ENCODE measurements at regions not wholly inside any gene's neighbourhood (a gene's known extent, or its start where the extent isn't known, plus 50 kb on each side); places are given as distances from the start of the nearest gene placed in this dataset.

DNA sequence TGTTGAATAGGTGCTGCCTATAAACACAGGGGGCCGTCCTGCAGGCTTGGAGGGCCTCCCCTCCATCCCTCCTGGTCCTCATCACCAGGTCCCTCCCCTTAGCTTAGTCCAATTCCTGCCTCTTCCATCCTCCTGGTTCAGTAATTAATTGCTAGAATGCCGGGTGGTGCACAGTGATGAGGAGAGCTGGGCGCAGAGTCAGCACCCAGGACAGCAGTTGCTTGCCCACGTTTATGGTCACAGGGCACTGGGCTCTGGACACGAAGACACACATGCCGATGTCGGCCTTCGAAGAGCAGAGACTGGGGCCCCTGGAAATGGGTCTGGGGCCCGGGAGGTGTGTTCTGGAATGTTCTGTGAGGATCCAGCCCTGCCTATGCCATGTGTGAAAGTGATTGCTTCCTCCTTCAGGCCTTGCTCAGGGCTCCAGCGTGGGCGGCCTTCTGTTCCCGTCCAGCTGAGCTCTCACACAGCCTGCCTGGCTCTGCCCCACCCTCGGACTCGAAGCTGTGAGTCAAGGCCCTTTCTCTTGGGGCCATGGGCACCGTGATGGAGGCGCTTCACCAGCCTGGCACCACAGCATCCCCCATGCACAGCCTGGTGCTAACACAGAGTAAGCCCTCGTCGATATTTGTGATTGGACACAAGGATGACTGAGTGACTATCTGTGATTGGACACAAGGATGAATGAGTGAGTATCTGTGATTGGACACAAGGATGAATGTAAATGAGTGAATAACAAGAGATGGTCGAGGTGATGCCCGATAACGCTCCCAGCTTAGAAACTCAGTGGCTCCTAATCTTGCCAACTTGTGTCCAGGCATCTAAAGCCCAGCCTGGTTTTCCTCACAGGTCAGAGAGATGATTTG, 884.7 kb downstream of the BRD1 start:
- TF ChIP-seq POLR2A (IDR thresholded peaks at IDR 0.05; ENCODE audit: extremely low read depth, insufficient read length) = no peak
- TF ChIP-seq, protein P1, sequence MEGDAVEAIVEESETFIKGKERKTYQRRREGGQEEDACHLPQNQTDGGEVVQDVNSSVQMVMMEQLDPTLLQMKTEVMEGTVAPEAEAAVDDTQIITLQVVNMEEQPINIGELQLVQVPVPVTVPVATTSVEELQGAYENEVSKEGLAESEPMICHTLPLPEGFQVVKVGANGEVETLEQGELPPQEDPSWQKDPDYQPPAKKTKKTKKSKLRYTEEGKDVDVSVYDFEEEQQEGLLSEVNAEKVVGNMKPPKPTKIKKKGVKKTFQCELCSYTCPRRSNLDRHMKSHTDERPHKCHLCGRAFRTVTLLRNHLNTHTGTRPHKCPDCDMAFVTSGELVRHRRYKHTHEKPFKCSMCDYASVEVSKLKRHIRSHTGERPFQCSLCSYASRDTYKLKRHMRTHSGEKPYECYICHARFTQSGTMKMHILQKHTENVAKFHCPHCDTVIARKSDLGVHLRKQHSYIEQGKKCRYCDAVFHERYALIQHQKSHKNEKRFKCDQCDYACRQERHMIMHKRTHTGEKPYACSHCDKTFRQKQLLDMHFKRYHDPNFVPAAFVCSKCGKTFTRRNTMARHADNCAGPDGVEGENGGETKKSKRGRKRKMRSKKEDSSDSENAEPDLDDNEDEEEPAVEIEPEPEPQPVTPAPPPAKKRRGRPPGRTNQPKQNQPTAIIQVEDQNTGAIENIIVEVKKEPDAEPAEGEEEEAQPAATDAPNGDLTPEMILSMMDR (IDR thresholded peaks at IDR 0.05; ENCODE audit: low read depth, low read length) = no peak
- TF ChIP-seq MAX (IDR thresholded peaks at IDR 0.05; ENCODE audit: low read depth, low read length) = no peak
- no peak for TF ChIP-seq MYC (IDR thresholded peaks at IDR 0.05; ENCODE audit: low read depth, low read length)
- no peak overlapping the region for H3K4me3 ChIP-seq (ENCODE audit: low read depth, low read length)
- no peak for DNase-seq (ENCODE audit: low read depth)

GRCh38 chr22:48941903-48942575, 885.6 kb downstream of the BRD1 start:
- H3K4me3 ChIP-seq (ENCODE audit: low read depth, low read length) = no peak overlapping the region
- no peak for DNase-seq (ENCODE audit: low read depth)
- TF ChIP-seq MYC (IDR thresholded peaks at IDR 0.05; ENCODE audit: low read depth, low read length) = no peak
- TF ChIP-seq MAX (IDR thresholded peaks at IDR 0.05; ENCODE audit: low read depth, low read length) = no peak
- TF ChIP-seq, protein P1 (IDR thresholded peaks at IDR 0.05; ENCODE audit: low read depth, low read length) = no peak
- TF ChIP-seq POLR2A (IDR thresholded peaks at IDR 0.05; ENCODE audit: extremely low read depth, insufficient read length) = no peak

DNA sequence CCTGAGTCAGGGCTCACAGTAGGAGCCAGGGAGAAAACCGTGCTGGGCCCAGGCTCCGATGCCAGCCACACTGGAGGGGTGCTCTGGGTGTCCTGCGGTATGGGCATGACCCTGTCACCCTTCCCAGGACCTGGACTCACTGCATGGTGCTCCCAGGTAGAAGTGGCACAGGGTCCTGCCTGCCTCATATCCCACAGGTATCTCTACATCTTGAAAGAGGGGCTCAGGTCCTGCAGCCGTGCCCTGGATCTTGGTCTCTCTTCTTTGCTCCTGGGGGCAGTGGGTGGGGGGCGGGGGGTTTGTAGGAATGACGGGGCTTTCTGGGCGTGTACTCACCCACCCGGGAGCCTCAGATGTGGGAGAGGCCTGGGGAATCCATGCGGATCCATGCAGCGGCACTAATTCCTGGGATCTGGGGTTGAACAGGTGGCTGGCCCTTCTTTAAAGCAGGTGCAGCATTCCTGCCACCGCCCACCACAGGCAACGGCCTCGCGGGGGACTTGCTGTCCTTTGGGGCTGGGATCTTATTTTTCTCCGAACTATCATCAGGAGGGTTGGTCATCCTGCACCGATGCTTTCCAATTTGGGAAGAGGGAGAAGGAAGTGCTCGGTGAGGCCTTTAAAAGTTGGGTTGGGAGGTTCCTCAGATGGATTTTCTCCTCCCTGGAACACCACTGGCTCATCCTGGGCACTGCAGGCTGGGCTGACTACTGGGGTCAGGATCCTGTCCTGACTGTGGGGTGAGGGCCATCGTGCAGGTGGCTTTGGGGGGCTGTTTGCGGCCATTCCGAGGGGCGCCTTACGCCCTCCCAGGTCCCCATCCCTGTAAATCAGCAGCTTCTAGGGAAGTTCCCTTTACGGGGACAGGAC, 886.4 kb downstream of the BRD1 start:
- DNase-seq (ENCODE audit: low read depth) = no peak
- H3K4me3 ChIP-seq (ENCODE audit: low read depth, low read length) = no peak overlapping the region
- no peak for TF ChIP-seq POLR2A (IDR thresholded peaks at IDR 0.05; ENCODE audit: extremely low read depth, insufficient read length)
- no peak for TF ChIP-seq MYC (IDR thresholded peaks at IDR 0.05; ENCODE audit: low read depth, low read length)
- no peak for TF ChIP-seq MAX (IDR thresholded peaks at IDR 0.05; ENCODE audit: low read depth, low read length)
- TF ChIP-seq, protein P1 (IDR thresholded peaks at IDR 0.05; ENCODE audit: low read depth, low read length) = no peak

DNA sequence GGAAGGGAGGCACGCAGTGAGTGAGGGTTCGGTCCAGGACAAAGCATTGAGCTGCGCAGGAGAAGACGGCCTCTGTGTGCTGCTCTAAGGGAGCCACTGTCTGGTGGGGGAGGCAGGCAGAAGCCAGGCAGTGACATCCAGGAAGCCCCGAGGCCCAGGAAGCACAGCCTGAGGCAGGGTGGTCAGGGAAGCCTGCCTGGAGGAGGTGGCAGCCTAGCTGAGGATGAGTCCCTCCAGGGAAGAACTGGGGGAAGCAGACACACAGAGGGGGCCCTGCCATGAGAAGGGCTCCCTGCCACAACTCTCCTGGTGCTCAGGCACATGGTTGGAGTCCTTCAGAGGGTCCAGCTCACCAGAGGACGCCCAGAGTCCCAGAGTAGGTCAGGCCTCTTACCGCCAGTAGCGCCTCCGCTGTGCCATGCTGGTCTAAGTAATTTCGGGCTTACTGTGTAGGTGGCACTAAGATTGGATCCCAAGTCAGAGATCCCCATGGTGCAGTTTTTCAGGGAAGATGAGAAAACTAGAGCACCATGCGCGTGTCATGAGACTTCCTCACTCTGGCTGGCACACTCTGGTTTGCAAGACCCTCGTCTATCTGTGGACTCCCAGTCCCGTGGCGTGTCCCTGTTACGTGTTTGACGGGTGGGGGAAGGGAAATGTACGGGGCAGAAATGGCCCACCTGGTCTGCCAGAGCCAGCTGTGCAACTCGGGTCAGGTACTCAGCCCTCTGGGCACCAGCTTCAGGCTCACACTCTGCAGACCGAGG, 887.2 kb downstream of the BRD1 start:
- H3K4me3 ChIP-seq (ENCODE audit: low read depth, low read length) = no peak overlapping the region
- no peak for TF ChIP-seq POLR2A (IDR thresholded peaks at IDR 0.05; ENCODE audit: extremely low read depth, insufficient read length)
- no peak for TF ChIP-seq MYC (IDR thresholded peaks at IDR 0.05; ENCODE audit: low read depth, low read length)
- TF ChIP-seq, protein P1 (IDR thresholded peaks at IDR 0.05; ENCODE audit: low read depth, low read length) = no peak
- TF ChIP-seq MAX (IDR thresholded peaks at IDR 0.05; ENCODE audit: low read depth, low read length) = no peak
- no peak for DNase-seq (ENCODE audit: low read depth)

Data from NB4 (cell line).